ENCODE measurements at regions not wholly inside any gene's neighbourhood (a gene's known extent, or its start where the extent isn't known, plus 50 kb on each side); places are given as distances from the start of the nearest gene placed in this dataset.
"Not testable (repeated sequence)": the region's sequence is repeated elsewhere in the genome, so short reads cannot be mapped to it uniquely, and the experiment has no call there.

- no peak for DNase-seq
Observed at GRCh38 chr3:33919312-33920120, 121.1 kb downstream of the PDCD6IP start.

- no peak for DNase-seq
Observed at GRCh38 chr3:33920511-33920910, 122.1 kb downstream of the PDCD6IP start.

GRCh38 chr3:33921608-33922007 is 123.2 kb downstream of the PDCD6IP start:
- DNase-seq, result no peak

- DNase-seq, result no peak
Observed at GRCh38 chr3:33926998-33927605, 128.7 kb downstream of the PDCD6IP start.

- no peak for DNase-seq
Observed at GRCh38 chr3:33929813-33930212, 131.4 kb downstream of the PDCD6IP start.

- no peak for DNase-seq
Observed at GRCh38 chr3:33931512-33931911, 133.1 kb downstream of the PDCD6IP start.

GRCh38 chr3:33932010-33932764 is 133.8 kb downstream of the PDCD6IP start:
- no peak for DNase-seq

GRCh38 chr3:33936171-33936920 is 137.9 kb downstream of the PDCD6IP start:
- DNase-seq, result no peak

- no peak for DNase-seq
Observed at GRCh38 chr3:33936921-33937525, 138.6 kb downstream of the PDCD6IP start.

- DNase-seq, result no peak
Observed at GRCh38 chr3:33937628-33938027, 139.2 kb downstream of the PDCD6IP start.

- DNase-seq, result no peak
Observed at GRCh38 chr3:33940149-33940548, 141.7 kb downstream of the PDCD6IP start.

- DNase-seq, result no peak
Observed at GRCh38 chr3:33940736-33941135, 142.3 kb downstream of the PDCD6IP start.

- DNase-seq, result no peak
Observed at GRCh38 chr3:33941804-33942203, 143.4 kb downstream of the PDCD6IP start.

GRCh38 chr3:33942483-33943150 is 144.2 kb downstream of the PDCD6IP start:
- DNase-seq, result no peak

GRCh38 chr3:33943277-33943676 is 144.8 kb downstream of the PDCD6IP start:
- no peak for DNase-seq

GRCh38 chr3:33946612-33947011 is 148.2 kb downstream of the PDCD6IP start:
- DNase-seq, result not testable (repeated sequence)

GRCh38 chr3:33947272-33948195 is 149.1 kb downstream of the PDCD6IP start:
- DNase-seq, result no peak

GRCh38 chr3:33949074-33949473 is 150.6 kb downstream of the PDCD6IP start:
- DNase-seq, result no peak

GRCh38 chr3:33954956-33955355 is 156.5 kb downstream of the PDCD6IP start:
- DNase-seq, result no peak

- no peak for DNase-seq
Observed at GRCh38 chr3:33956206-33956605, 157.8 kb downstream of the PDCD6IP start.

- no peak for DNase-seq
Observed at GRCh38 chr3:33956776-33957175, 158.3 kb downstream of the PDCD6IP start.

All from left hindlimb (tissue), 1 donor.